DND-41 (cell line): ENCODE measurements at regions not wholly inside any gene's neighbourhood (a gene's known extent, or its start where the extent isn't known, plus 50 kb on each side); places are given as distances from the start of the nearest gene placed in this dataset.

Experiments
- ATAC-seq: fragments of 200-7000 bp; cut with Tn5 transposase; 3 replicates; pipeline ENCODE4 v1.9.1; 2021; ENCODE audit warnings: low read depth; ENCODE audit not compliant: insufficient read depth
- DNase-seq: peaks from one replicate; pipeline ENCODE4 v3.0.0-alpha.2; 2020
- H2AFZ ChIP-seq: 2 replicates; pipeline ENCODE4 v1.6.0; 2012; ENCODE audit warnings: low read depth, low read length
- H3K27ac ChIP-seq: 2 replicates; pipeline ENCODE4 v1.5.1; 2012; ENCODE audit warnings: low read length, inconsistent platforms
- H3K27me3 ChIP-seq: fragments of 200-600 bp; sonication (generic); 2 replicates; pipeline ENCODE4 v1.6.0; 2012; ENCODE audit warnings: low read length, mild to moderate bottlenecking, inconsistent platforms; ENCODE audit not compliant: insufficient read depth, poor library complexity
- H3K36me3 ChIP-seq: 2 replicates; pipeline ENCODE4 v1.5.1; 2012; ENCODE audit warnings: low read length, inconsistent platforms; ENCODE audit not compliant: insufficient read depth
- H3K4me1 ChIP-seq: 2 replicates; pipeline ENCODE4 v1.5.1; 2012; ENCODE audit warnings: mild to moderate bottlenecking, low read length; ENCODE audit not compliant: insufficient read depth
- H3K4me2 ChIP-seq: 2 replicates; pipeline ENCODE4 v1.6.0; 2012; ENCODE audit warnings: mild to moderate bottlenecking, moderate library complexity, low read length, inconsistent platforms; ENCODE audit not compliant: insufficient read depth
- H3K4me3 ChIP-seq, 2 experiments: fragments of 200-600 bp in 1 of 2; shearing (Covaris generic) in 1 of 2; 2 replicates each; pipeline ENCODE4 v1.5.1; 2012 to 2016; ENCODE audit warnings: inconsistent platforms in 2 of 2, low read length in 2 of 2, mild to moderate bottlenecking in 2 of 2, low read depth in 1 of 2, moderate library complexity in 1 of 2
- H3K79me2 ChIP-seq: 2 replicates; pipeline ENCODE4 v1.6.0; 2012; ENCODE audit warnings: low read length, inconsistent platforms; ENCODE audit not compliant: insufficient read depth
- H3K9ac ChIP-seq: 2 replicates; pipeline ENCODE4 v1.6.0; 2012; ENCODE audit warnings: low read depth, mild to moderate bottlenecking, inconsistent platforms, low read length, moderate library complexity
- H3K9me3 ChIP-seq: 2 replicates; pipeline ENCODE4 v1.5.1; 2012; ENCODE audit warnings: low read length, moderate library complexity, mild to moderate bottlenecking, inconsistent platforms; ENCODE audit not compliant: insufficient read depth, severe bottlenecking
- H4K20me1 ChIP-seq: 2 replicates; pipeline ENCODE4 v1.6.0; 2012; ENCODE audit warnings: low read length; ENCODE audit not compliant: insufficient read depth
- CTCF ChIP-seq: IDR thresholded peaks from 2 replicates; pipeline ENCODE4 v1.5.1; 2012; ENCODE audit warnings: borderline replicate concordance, low read length, moderate library complexity, mild to moderate bottlenecking; ENCODE audit not compliant: poor library complexity, severe bottlenecking; ENCODE audit errors: extremely low read depth
- EZH2 ChIP-seq: IDR thresholded peaks from 3 replicates; pipeline ENCODE4 v1.6.1; 2012; ENCODE audit warnings: borderline replicate concordance, low read depth, mild to moderate bottlenecking, moderate library complexity, low read length, inconsistent platforms; ENCODE audit not compliant: severe bottlenecking

GRCh38 chr5:45109636-45110035, 300.9 kb downstream of the MRPS30 start:
- no peaks in the 10 kb centered on the region for H3K9me3 ChIP-seq
- H3K4me3 ChIP-seq, result no peak overlapping the region
- no peak overlapping the region for H2AFZ ChIP-seq
- no peaks in the 10 kb centered on the region for H3K27me3 ChIP-seq
- H3K4me1 ChIP-seq, result no peaks in the 10 kb centered on the region
- ATAC-seq (no peak), DNase-seq (no peak)
- H4K20me1 ChIP-seq, result no peaks in the 10 kb centered on the region
- no peak overlapping the region for H3K4me2 ChIP-seq
- no peaks in the 10 kb centered on the region for H3K36me3 ChIP-seq
- no peak overlapping the region for H3K27ac ChIP-seq
- H3K79me2 ChIP-seq, result no peaks in the 10 kb centered on the region
- TF ChIP-seq CTCF (no peak), EZH2 (no peak)
- H3K9ac ChIP-seq, result no peak overlapping the region

GRCh38 chr5:45110399-45110798, 301.7 kb downstream of the MRPS30 start:
- no peak overlapping the region for H3K4me3 ChIP-seq
- DNase-seq, result no peak
- TF ChIP-seq CTCF, result no peak
- no peaks in the 10 kb centered on the region for H3K4me1 ChIP-seq
- H3K4me2 ChIP-seq, result no peak overlapping the region
- no peak overlapping the region for H2AFZ ChIP-seq
- no peak overlapping the region for H3K9ac ChIP-seq
- H3K27ac ChIP-seq, result no peak overlapping the region
- H3K9me3 ChIP-seq, result no peaks in the 10 kb centered on the region
- ATAC-seq, result no peak
- H3K79me2 ChIP-seq, result no peaks in the 10 kb centered on the region
- H3K36me3 ChIP-seq, result no peaks in the 10 kb centered on the region
- no peaks in the 10 kb centered on the region for H3K27me3 ChIP-seq
- no peaks in the 10 kb centered on the region for H4K20me1 ChIP-seq

GRCh38 chr5:45113726-45114125, 305.0 kb downstream of the MRPS30 start:
- H3K27me3 ChIP-seq, result no peaks in the 10 kb centered on the region
- no peak for ATAC-seq
- no peak overlapping the region for H3K27ac ChIP-seq
- H3K4me1 ChIP-seq, result no peaks in the 10 kb centered on the region
- no peaks in the 10 kb centered on the region for H3K9me3 ChIP-seq
- H3K4me2 ChIP-seq, result no peak overlapping the region
- H3K4me3 ChIP-seq, result no peak overlapping the region
- no peak overlapping the region for H3K9ac ChIP-seq
- H4K20me1 ChIP-seq, result no peaks in the 10 kb centered on the region
- no peak for DNase-seq
- no peak overlapping the region for H2AFZ ChIP-seq
- no peaks in the 10 kb centered on the region for H3K79me2 ChIP-seq
- no peaks in the 10 kb centered on the region for H3K36me3 ChIP-seq
- TF ChIP-seq CTCF (no peak), EZH2 (no peak)

- H3K36me3 ChIP-seq, result no peaks in the 10 kb centered on the region
- no peaks in the 10 kb centered on the region for H3K27me3 ChIP-seq
- H3K9ac ChIP-seq, result no peak overlapping the region
- no peak overlapping the region for H3K27ac ChIP-seq
- H3K9me3 ChIP-seq, result no peaks in the 10 kb centered on the region
- DNase-seq, result no peak
- no peak for ATAC-seq
- no peak overlapping the region for H3K4me3 ChIP-seq
- no peaks in the 10 kb centered on the region for H4K20me1 ChIP-seq
- no peak overlapping the region for H3K4me2 ChIP-seq
- H2AFZ ChIP-seq, result no peak overlapping the region
- H3K79me2 ChIP-seq, result no peaks in the 10 kb centered on the region
- TF ChIP-seq EZH2 (no peak), CTCF (no peak)
- H3K4me1 ChIP-seq, result no peaks in the 10 kb centered on the region
Observed at GRCh38 chr5:45132972-45133371, 324.2 kb downstream of the MRPS30 start.
